ELF-1 (cell line): ENCODE measurements at regions not wholly inside any gene's neighbourhood (a gene's known extent, or its start where the extent isn't known, plus 50 kb on each side); places are given as distances from the start of the nearest gene placed in this dataset.
"Not testable (repeated sequence)": the region's sequence is repeated elsewhere in the genome, so short reads cannot be mapped to it uniquely, and the experiment has no call there.

ENCODE experiments used
- DNase-seq: peaks from one replicate; pipeline ENCODE4 v3.0.0-alpha.2; 2016; ENCODE audit warnings: low read depth, low spot score

- DNase-seq = no peak
These were observed 85.1 kb upstream of the NAV2 start for GRCh38 chr11:19627566-19627965.

- DNase-seq = no peak
These were observed 87.2 kb upstream of the NAV2 start for GRCh38 chr11:19625438-19625837.

- no peak for DNase-seq
These were observed 94.7 kb upstream of the NAV2 start for GRCh38 chr11:19617696-19618523.

- no peak for DNase-seq
These were observed 97.1 kb upstream of the NAV2 start for GRCh38 chr11:19615341-19616183.

GRCh38 chr11:19614370-19614940 is 98.2 kb upstream of the NAV2 start:
- no peak for DNase-seq

GRCh38 chr11:19612025-19612424 is 100.6 kb upstream of the NAV2 start:
- DNase-seq = not testable (repeated sequence)

GRCh38 chr11:19607656-19608360 is 104.8 kb upstream of the NAV2 start:
- no peak for DNase-seq

GRCh38 chr11:19606856-19607655 is 105.6 kb upstream of the NAV2 start:
- DNase-seq = no peak

- no peak for DNase-seq
These were observed 106.9 kb upstream of the NAV2 start for GRCh38 chr11:19605520-19606371.

- no peak for DNase-seq
These were observed 107.8 kb upstream of the NAV2 start for GRCh38 chr11:19604679-19605375.

GRCh38 chr11:19603771-19604170 is 108.9 kb upstream of the NAV2 start:
- DNase-seq = no peak

- no peak for DNase-seq
These were observed 109.7 kb upstream of the NAV2 start for GRCh38 chr11:19602891-19603290.

- no peak for DNase-seq
These were observed 110.2 kb upstream of the NAV2 start for GRCh38 chr11:19602406-19602805.

GRCh38 chr11:19601235-19601634 is 111.4 kb upstream of the NAV2 start:
- DNase-seq = no peak

GRCh38 chr11:19599681-19600080 is 113.0 kb upstream of the NAV2 start:
- DNase-seq = no peak

- DNase-seq = no peak
These were observed 113.7 kb upstream of the NAV2 start for GRCh38 chr11:19598876-19599486.

- DNase-seq = no peak
These were observed 114.2 kb upstream of the NAV2 start for GRCh38 chr11:19598456-19598855.

GRCh38 chr11:19597876-19598275 is 114.8 kb upstream of the NAV2 start:
- no peak for DNase-seq

- no peak for DNase-seq
These were observed 115.4 kb upstream of the NAV2 start for GRCh38 chr11:19597206-19597605.
